ENCODE measurements at regions not wholly inside any gene's neighbourhood (a gene's known extent, or its start where the extent isn't known, plus 50 kb on each side); places are given as distances from the start of the nearest gene placed in this dataset.

DNA sequence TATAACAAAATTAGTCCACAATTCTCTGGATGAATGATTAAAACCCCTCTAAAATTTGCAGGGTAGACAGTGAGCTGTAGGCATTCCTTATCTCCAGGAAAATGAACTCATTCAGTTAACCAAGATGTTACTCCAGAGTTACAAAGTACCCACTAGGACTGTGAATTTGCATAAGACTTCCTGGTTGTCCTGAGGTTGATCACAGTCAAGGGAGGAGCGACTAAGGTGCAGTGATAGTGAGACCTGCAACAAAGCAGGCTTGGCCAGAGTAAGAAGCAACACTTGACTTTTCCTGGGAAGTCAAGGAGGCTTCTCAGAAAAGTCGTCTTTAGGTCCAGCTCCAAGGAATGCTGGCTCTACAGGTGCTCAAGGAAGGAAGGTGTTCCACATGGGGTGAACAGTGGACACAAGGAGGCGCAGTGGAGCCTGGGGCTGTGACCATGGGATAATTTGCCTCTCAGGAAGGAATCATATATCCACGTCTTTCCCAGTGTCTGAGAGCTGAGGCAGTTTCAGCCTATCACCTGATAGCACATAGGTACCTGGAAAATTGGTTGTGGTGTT lies 821.1 kb upstream of the EEF2KMT start:
- TF ChIP-seq, protein P1, sequence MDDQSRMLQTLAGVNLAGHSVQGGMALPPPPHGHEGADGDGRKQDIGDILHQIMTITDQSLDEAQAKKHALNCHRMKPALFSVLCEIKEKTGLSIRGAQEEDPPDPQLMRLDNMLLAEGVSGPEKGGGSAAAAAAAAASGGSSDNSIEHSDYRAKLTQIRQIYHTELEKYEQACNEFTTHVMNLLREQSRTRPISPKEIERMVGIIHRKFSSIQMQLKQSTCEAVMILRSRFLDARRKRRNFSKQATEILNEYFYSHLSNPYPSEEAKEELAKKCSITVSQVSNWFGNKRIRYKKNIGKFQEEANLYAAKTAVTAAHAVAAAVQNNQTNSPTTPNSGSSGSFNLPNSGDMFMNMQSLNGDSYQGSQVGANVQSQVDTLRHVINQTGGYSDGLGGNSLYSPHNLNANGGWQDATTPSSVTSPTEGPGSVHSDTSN (CRISPR knock-in tag; IDR thresholded peaks at IDR 0.05; ENCODE audit: borderline replicate concordance): no peak
- TF ChIP-seq TGIF2 (CRISPR knock-in tag; IDR thresholded peaks at IDR 0.05): no peak
- TF ChIP-seq, protein P2, sequence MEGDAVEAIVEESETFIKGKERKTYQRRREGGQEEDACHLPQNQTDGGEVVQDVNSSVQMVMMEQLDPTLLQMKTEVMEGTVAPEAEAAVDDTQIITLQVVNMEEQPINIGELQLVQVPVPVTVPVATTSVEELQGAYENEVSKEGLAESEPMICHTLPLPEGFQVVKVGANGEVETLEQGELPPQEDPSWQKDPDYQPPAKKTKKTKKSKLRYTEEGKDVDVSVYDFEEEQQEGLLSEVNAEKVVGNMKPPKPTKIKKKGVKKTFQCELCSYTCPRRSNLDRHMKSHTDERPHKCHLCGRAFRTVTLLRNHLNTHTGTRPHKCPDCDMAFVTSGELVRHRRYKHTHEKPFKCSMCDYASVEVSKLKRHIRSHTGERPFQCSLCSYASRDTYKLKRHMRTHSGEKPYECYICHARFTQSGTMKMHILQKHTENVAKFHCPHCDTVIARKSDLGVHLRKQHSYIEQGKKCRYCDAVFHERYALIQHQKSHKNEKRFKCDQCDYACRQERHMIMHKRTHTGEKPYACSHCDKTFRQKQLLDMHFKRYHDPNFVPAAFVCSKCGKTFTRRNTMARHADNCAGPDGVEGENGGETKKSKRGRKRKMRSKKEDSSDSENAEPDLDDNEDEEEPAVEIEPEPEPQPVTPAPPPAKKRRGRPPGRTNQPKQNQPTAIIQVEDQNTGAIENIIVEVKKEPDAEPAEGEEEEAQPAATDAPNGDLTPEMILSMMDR (CRISPR knock-in tag; IDR thresholded peaks at IDR 0.05): peak; percentile 38

Data from HepG2 (cell line).